Thyroid gland (tissue), 4 donors: ENCODE measurements at regions not wholly inside any gene's neighbourhood (a gene's known extent, or its start where the extent isn't known, plus 50 kb on each side); places are given as distances from the start of the nearest gene placed in this dataset.
"Not testable (repeated sequence)": the region's sequence is repeated elsewhere in the genome, so short reads cannot be mapped to it uniquely, and the experiment has no call there.

Experiments used
- DNase-seq, 2 donors: peaks; one replicate each; pipeline ENCODE4 v3.0.0-alpha.2; 2019
- H3K27ac ChIP-seq, 3 donors: fragments of 200-600 bp; sonication (generic); 1 replicate in 2 of 3; 2 replicates in 1 of 3; pipeline ENCODE4 v1.5.1; 2016 to 2019; ENCODE audit warnings: mild to moderate bottlenecking in 1 of 3, moderate library complexity in 1 of 3
- H3K27me3 ChIP-seq: fragments of 200-600 bp; sonication (generic); one replicate; pipeline ENCODE4 v1.5.1; 2019
- H3K36me3 ChIP-seq, 2 donors: fragments of 200-600 bp; sonication (generic); one replicate each; pipeline ENCODE4 v1.5.1; 2016 to 2019
- H3K4me1 ChIP-seq, 2 donors: fragments of 200-600 bp; sonication (generic); one replicate each; pipeline ENCODE4 v1.5.1; 2017 to 2019
- H3K4me3 ChIP-seq, 3 donors: fragments of 200-600 bp; sonication (generic); replicated peaks in 1 of 3; 1 replicate in 2 of 3; 2 replicates in 1 of 3; pipeline ENCODE4 v1.5.1; 2016; ENCODE audit warnings: mild to moderate bottlenecking in 1 of 3
- H3K9me3 ChIP-seq: fragments of 200-600 bp; sonication (generic); one replicate; pipeline ENCODE4 v1.5.1; 2017
- POLR2A ChIP-seq, 2 donors: fragments of 450-650 bp; IDR thresholded peaks; one replicate each; pipeline ENCODE4 v1.6.1; 2017; ENCODE audit warnings: antibody characterized with exemption in 2 of 2, mild to moderate bottlenecking in 2 of 2, moderate library complexity in 1 of 2
- WGBS, 2 donors: methylation state at CpG; one replicate each; pipeline ENCODE4 v1.1.5; 2017; 5-methylcytosine and 5-hydroxymethylcytosine counted together
- intact Hi-C: fragments of 100-400 bp; cut with DNase I; formaldehyde crosslinking; loops from one replicate; pipeline ENCODE4 v1.15.1; 2023
- TF ChIP-seq, protein P1 (sequence below), 6 experiments: fragments of 200-600 bp in 3 of 6; fragments of 450-650 bp in 3 of 6; sonication (generic) in 3 of 6; IDR thresholded peaks; one replicate each; pipeline ENCODE4 v1.5.1; 2016 to 2019; ENCODE audit warnings: antibody characterized with exemption in 6 of 6, mild to moderate bottlenecking in 2 of 6, inconsistent platforms in 1 of 6, moderate library complexity in 1 of 6

DNA sequence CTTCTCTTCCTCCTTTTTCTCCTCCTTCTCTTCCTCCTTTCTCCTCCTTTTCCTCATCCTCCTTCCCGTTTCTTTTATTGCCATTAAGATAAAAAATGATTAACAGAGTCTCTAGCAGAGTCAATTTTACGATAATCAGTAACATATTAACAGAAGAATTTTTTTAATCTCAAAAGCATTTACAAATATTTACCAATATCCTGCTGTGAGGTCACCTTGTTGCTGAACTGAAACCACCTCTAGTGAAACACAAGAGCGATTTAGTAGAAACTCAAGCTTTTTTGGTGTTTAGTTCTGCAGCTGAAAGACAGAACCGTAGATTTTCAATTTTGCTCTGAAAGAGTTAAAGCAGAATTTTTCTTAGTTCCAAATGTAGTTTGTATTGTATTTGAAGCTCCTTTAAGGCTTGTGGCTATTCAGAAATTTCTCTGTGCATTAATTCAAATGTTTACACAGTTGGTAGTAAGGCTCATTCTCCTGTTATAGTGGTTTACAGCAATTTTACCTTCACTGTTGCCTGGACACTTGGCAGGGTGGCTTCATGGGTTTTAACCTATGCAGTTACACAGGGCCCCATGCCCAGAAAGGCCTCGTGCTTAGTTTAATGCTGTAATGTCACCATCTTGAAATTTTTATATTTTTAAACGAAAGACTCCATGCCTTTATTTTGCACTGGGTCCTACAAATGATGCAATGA lies 1106.6 kb upstream of the FAM98A start:
- intact Hi-C loops: no loop called here
- Histone ChIP-seq H3K36me3 (no peaks in the 10 kb centered on the region), H3K27ac (no peak overlapping the region), H3K27me3 (no peaks in the 10 kb centered on the region), H3K9me3 (no peaks in the 10 kb centered on the region), H3K4me1 (no peaks in the 10 kb centered on the region), H3K4me3 (no peak overlapping the region)
- no peak for TF ChIP-seq POLR2A (IDR thresholded peaks at IDR 0.05)
- DNase-seq: no peak
- 74 to 78% methylated on average over 6 of the region's 6 CpGs for WGBS, 2 donors

DNA sequence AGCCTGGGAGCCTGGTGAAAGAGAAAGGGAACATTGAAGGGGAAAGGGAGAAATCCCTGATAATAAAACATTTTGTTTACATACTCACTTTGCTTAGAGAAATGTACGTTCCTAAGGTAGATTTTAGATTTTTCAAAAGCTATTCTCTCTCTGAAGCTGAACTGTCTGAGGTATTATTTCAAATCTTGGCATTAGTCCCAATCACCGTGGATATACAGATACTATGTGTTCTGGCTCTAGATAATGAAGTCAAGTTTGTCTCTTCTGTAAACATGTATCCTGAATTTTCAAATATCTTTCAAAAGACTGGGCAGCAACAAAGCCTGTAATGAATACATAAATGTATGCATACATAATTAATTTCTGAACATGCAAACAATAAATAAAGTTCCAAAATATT lies 1104.2 kb upstream of the FAM98A start:
- 63 to 64% methylated on average over 2 of the region's 2 CpGs for WGBS, 2 donors
- Histone ChIP-seq H3K9me3 (no peaks in the 10 kb centered on the region), H3K27ac (no peak overlapping the region), H3K4me3 (no peak overlapping the region), H3K4me1 (no peaks in the 10 kb centered on the region), H3K27me3 (no peaks in the 10 kb centered on the region), H3K36me3 (no peaks in the 10 kb centered on the region)
- DNase-seq: no peak
- TF ChIP-seq, protein P1, sequence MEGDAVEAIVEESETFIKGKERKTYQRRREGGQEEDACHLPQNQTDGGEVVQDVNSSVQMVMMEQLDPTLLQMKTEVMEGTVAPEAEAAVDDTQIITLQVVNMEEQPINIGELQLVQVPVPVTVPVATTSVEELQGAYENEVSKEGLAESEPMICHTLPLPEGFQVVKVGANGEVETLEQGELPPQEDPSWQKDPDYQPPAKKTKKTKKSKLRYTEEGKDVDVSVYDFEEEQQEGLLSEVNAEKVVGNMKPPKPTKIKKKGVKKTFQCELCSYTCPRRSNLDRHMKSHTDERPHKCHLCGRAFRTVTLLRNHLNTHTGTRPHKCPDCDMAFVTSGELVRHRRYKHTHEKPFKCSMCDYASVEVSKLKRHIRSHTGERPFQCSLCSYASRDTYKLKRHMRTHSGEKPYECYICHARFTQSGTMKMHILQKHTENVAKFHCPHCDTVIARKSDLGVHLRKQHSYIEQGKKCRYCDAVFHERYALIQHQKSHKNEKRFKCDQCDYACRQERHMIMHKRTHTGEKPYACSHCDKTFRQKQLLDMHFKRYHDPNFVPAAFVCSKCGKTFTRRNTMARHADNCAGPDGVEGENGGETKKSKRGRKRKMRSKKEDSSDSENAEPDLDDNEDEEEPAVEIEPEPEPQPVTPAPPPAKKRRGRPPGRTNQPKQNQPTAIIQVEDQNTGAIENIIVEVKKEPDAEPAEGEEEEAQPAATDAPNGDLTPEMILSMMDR (IDR thresholded peaks at IDR 0.05): no peak
- no peak for TF ChIP-seq POLR2A (IDR thresholded peaks at IDR 0.05)
- intact Hi-C loops: no loop called here

DNA sequence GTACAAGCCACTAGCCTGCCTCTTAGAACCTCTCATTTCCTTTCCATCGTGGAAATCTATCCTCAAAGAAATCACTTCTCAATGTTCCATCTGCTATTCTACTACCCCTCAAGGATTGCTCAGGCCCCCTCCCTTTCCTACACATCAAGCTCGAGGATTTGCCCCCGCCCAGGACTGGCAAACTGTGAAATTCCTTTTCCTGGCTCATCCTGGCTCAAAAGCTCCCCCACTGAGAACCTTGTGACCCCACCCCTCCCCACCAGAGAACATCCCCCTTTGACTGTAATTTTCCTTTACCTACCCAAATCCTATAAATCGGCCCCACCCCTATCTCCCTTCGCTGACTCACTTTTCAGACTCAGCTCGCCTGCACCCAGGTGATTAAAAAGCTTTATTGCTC lies 1103.3 kb upstream of the FAM98A start:
- 73 to 79% methylated on average over 6 of the region's 6 CpGs for WGBS, 2 donors
- intact Hi-C loops, H3K36me3 ChIP-seq, H3K4me1 ChIP-seq, DNase-seq, H3K27ac ChIP-seq, H3K9me3 ChIP-seq, H3K27me3 ChIP-seq, H3K4me3 ChIP-seq: not testable (repeated sequence)

DNA sequence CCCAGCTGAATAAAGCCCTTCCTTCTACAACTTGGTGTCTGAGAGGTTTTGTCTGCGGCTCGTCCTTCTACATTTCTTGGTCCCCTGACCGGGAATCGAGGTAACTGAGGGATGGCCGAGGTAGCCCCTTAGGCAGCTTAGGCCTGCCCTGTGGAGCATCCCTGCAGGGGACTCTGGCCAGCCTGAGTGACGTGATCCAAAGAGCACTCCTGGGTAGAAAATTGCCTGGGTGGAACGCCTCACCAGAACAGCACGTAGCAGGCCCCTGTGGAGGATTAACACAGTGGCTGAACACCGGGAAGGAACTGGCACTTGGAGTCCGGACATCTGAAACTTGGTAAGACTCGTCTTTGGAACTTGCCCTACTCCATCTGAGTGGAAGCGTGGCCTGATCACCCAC lies 1078.5 kb upstream of the FAM98A start:
- H3K4me3 ChIP-seq, H3K4me1 ChIP-seq, H3K9me3 ChIP-seq, intact Hi-C loops, DNase-seq, H3K27ac ChIP-seq, H3K27me3 ChIP-seq, H3K36me3 ChIP-seq: not testable (repeated sequence)
- 92 to 93% methylated on average over 6 to 12 of the region's 12 CpGs for WGBS, 2 donors

DNA sequence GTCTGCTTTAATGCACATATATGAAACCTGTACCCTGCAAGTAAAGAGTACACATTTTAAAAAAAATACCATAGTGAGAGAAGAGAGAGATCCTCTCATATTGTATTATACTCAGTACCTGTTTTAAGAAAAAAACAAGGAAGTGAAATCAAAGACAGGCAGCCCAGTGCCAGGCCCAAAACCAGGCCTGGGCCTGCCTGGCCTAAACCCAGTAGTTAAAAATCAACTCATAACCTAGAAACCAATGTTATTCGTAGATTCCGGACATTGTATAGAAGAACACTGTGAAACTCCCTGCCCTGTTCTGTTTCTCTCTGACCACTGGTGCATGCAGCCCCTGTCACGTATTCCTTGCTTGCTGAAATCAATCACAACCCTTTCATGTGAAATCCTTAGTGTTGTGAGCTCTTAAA lies 1078.0 kb upstream of the FAM98A start:
- DNase-seq, H3K27ac ChIP-seq, intact Hi-C loops, H3K36me3 ChIP-seq, H3K27me3 ChIP-seq, H3K4me3 ChIP-seq, H3K4me1 ChIP-seq, H3K9me3 ChIP-seq: not testable (repeated sequence)
- WGBS, 2 donors: 75% methylated on average over 3 of the region's 3 CpGs

DNA sequence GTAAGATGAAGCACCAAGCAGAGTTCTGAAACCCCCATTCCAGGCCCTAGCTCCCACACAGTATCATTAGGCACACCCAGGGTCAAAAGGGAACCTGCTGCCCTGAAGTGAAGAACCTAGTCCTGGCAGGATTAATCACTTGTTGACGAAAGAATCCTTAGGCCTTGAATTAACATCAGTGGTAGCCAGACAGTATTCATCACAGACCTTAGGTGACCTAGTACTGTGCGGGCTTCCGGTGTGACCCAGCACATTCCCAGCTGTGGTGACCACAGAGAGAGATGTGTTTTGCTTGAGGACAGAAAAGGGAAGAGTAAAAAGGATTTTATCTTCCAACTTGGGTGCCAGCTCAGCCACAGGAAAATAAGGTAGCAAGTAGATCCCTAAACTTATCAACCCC lies 1071.4 kb upstream of the FAM98A start:
- no peaks in the 10 kb centered on the region for H3K27me3 ChIP-seq
- no peaks in the 10 kb centered on the region for H3K4me1 ChIP-seq
- no peak for TF ChIP-seq POLR2A (IDR thresholded peaks at IDR 0.05)
- TF ChIP-seq, protein P1 (IDR thresholded peaks at IDR 0.05): no peak
- no peak overlapping the region for H3K27ac ChIP-seq
- no peak overlapping the region for H3K4me3 ChIP-seq
- H3K36me3 ChIP-seq: no peaks in the 10 kb centered on the region
- WGBS, 2 donors: 87 to 90% methylated on average over 3 of the region's 3 CpGs
- no peaks in the 10 kb centered on the region for H3K9me3 ChIP-seq
- no peak for DNase-seq
- intact Hi-C loops: no loop called here

DNA sequence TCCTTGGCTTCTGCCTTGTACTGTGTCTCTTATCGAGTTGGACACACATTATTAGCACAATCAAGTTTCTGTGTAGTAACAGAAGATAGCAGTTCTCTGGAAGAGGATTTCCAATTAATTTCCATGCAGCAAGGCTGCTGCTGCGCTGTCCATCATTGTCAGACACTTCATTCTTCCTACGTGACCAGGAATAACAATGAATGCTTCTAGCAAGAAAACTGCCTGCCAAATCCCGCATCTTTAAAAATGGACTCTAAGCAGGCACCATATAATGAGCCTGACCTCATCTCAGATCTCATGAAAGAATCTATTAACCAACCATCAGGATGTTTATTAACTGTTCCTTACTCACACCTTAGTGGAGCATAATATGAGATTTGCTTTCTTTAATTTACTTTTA lies 1067.7 kb upstream of the FAM98A start:
- no peak for DNase-seq
- WGBS, 2 donors: 65 to 84% methylated on average over 4 of the region's 4 CpGs
- H3K27me3 ChIP-seq: no peaks in the 10 kb centered on the region
- no peaks in the 10 kb centered on the region for H3K9me3 ChIP-seq
- H3K4me3 ChIP-seq: no peak overlapping the region
- intact Hi-C loops: no loop called here
- no peak overlapping the region for H3K27ac ChIP-seq
- TF ChIP-seq, protein P1 (IDR thresholded peaks at IDR 0.05): no peak
- TF ChIP-seq POLR2A (IDR thresholded peaks at IDR 0.05): no peak
- H3K36me3 ChIP-seq: no peaks in the 10 kb centered on the region
- H3K4me1 ChIP-seq: no peaks in the 10 kb centered on the region
